IMR-90 (cell line): ENCODE measurements at regions not wholly inside any gene's neighbourhood (a gene's known extent, or its start where the extent isn't known, plus 50 kb on each side); places are given as distances from the start of the nearest gene placed in this dataset.

Experiments
- ATAC-seq: fragments of 200-7000 bp; cut with Tn5 transposase; 2 replicates; pipeline ENCODE4 v1.9.1; 2020; ENCODE audit warnings: low read depth, mild to moderate bottlenecking, moderate library complexity
- BruUV-seq: library from RNA; stranded (reverse); fragments of 400-500 nt; replicated peaks from 2 replicates; lab custom pipeline; 2021; lab: Mats Ljungman, UMichigan
- CTCF ChIA-PET: fragments of 300-600 bp; formaldehyde crosslinking; extraction: SDS; loops from one replicate; lab custom pipeline; 2021; ENCODE audit warnings: antibody characterized with exemption; lab: Yijun Ruan, JAX
- POLR2A ChIA-PET: fragments of 300-600 bp; sonication (Branson Sonifier 250); formaldehyde crosslinking; loops from one replicate; lab custom pipeline; 2022; ENCODE audit warnings: antibody characterized with exemption; ENCODE audit not compliant: unreplicated experiment; lab: Charles Lee
- DNase-seq: peaks from one replicate; pipeline ENCODE4 v3.0.0; 2013
- H2AFZ ChIP-seq: replicated peaks from 2 replicates; pipeline ENCODE3; 2013; ENCODE audit warnings: low read length, mild to moderate bottlenecking; ENCODE audit not compliant: poor library complexity
- H2AK5ac ChIP-seq: 2 replicates; pipeline ENCODE4 v1.6.1; 2013; ENCODE audit warnings: low read depth, low read length, inconsistent platforms
- H2AK9ac ChIP-seq: replicated peaks from 2 replicates; pipeline ENCODE3; 2013; ENCODE audit warnings: mild to moderate bottlenecking, low read depth, low read length, moderate library complexity; ENCODE audit not compliant: poor library complexity
- H2BK120ac ChIP-seq: 2 replicates; pipeline ENCODE4 v1.6.1; 2013; ENCODE audit warnings: low read depth, low read length, inconsistent platforms
- H2BK15ac ChIP-seq: 3 replicates; pipeline ENCODE4 v1.6.1; 2013; ENCODE audit warnings: low read depth, low read length, inconsistent platforms
- H2BK20ac ChIP-seq: 2 replicates; pipeline ENCODE4 v1.6.1; 2013; ENCODE audit warnings: low read depth, mild to moderate bottlenecking, inconsistent platforms, low read length, moderate library complexity
- H2BK5ac ChIP-seq: 2 replicates; pipeline ENCODE4 v1.6.1; 2013; ENCODE audit warnings: mild to moderate bottlenecking, low read depth, low read length, inconsistent platforms; ENCODE audit not compliant: poor library complexity, severe bottlenecking
- H3K14ac ChIP-seq: replicated peaks from 2 replicates; pipeline ENCODE4 v1.6.1; 2013; ENCODE audit warnings: low read depth, low read length, inconsistent platforms
- H3K18ac ChIP-seq: 2 replicates; pipeline ENCODE4 v1.6.1; 2013; ENCODE audit warnings: low read depth, low read length, control low read depth
- H3K23ac ChIP-seq: 2 replicates; pipeline ENCODE4 v1.6.1; 2013; ENCODE audit warnings: low read depth, low read length, inconsistent platforms
- H3K27ac ChIP-seq: 2 replicates; pipeline ENCODE4 v1.5.1; 2013; ENCODE audit warnings: mild to moderate bottlenecking, control low read depth, low read length; ENCODE audit not compliant: insufficient read depth
- H3K27me3 ChIP-seq: 2 replicates; pipeline ENCODE4 v1.6.1; 2013; ENCODE audit warnings: low read length; ENCODE audit not compliant: control insufficient read depth, insufficient read depth
- H3K36me3 ChIP-seq: 2 replicates; pipeline ENCODE4 v1.6.1; 2013; ENCODE audit warnings: low read length, mixed read lengths; ENCODE audit not compliant: control insufficient read depth, insufficient read depth
- H3K4ac ChIP-seq: 2 replicates; pipeline ENCODE4 v1.6.1; 2013; ENCODE audit warnings: low read depth, low read length, inconsistent platforms
- H3K4me1 ChIP-seq: 2 replicates; pipeline ENCODE4 v1.6.1; 2013; ENCODE audit warnings: low read length, mixed read lengths; ENCODE audit not compliant: control insufficient read depth, insufficient read depth
- H3K4me2 ChIP-seq: 2 replicates; pipeline ENCODE4 v1.6.1; 2013; ENCODE audit warnings: low read depth, mild to moderate bottlenecking, control low read depth, low read length, moderate library complexity
- H3K4me3 ChIP-seq: 2 replicates; pipeline ENCODE4 v1.5.1; 2013; ENCODE audit warnings: low read depth, mild to moderate bottlenecking, control low read depth, low read length, moderate library complexity; ENCODE audit not compliant: insufficient read depth
- H3K56ac ChIP-seq: 2 replicates; pipeline ENCODE4 v1.6.1; 2013; ENCODE audit warnings: low read length, inconsistent platforms; ENCODE audit not compliant: insufficient read depth; ENCODE audit errors: extremely low read depth
- H3K79me1 ChIP-seq, 2 experiments: 2 replicates each; pipeline ENCODE4 v1.6.1; 2013; ENCODE audit warnings: low read length in 2 of 2, inconsistent platforms in 1 of 2, low read depth in 1 of 2
- H3K9ac ChIP-seq: 2 replicates; pipeline ENCODE4 v1.6.1; 2013; ENCODE audit warnings: low read depth, low read length, control low read depth
- H3K9me1 ChIP-seq: 2 replicates; pipeline ENCODE4 v1.6.1; 2013; ENCODE audit warnings: low read length, inconsistent platforms; ENCODE audit not compliant: insufficient read depth
- H3K9me3 ChIP-seq: 2 replicates; pipeline ENCODE4 v1.6.1; 2013; ENCODE audit warnings: low read length; ENCODE audit not compliant: control insufficient read depth, insufficient read depth
- H4K20me1 ChIP-seq: 2 replicates; pipeline ENCODE4 v1.6.1; 2013; ENCODE audit warnings: low read length, inconsistent platforms; ENCODE audit not compliant: insufficient read depth
- H4K5ac ChIP-seq: 2 replicates; pipeline ENCODE4 v1.6.1; 2013; ENCODE audit warnings: mild to moderate bottlenecking, low read depth, low read length, control low read depth
- H4K8ac ChIP-seq, 2 experiments: 2 replicates each; pipeline ENCODE4 v1.6.1; 2013; ENCODE audit warnings: low read depth in 2 of 2, low read length in 2 of 2, control low read depth in 1 of 2, inconsistent platforms in 1 of 2
- H4K91ac ChIP-seq: 2 replicates; pipeline ENCODE4 v1.6.1; 2013; ENCODE audit warnings: low read depth, low read length, inconsistent platforms; ENCODE audit not compliant: insufficient read depth
- BHLHE40 ChIP-seq: fragments of 150-350 bp; IDR thresholded peaks from 2 replicates; pipeline ENCODE4 v1.6.1; 2016; ENCODE audit warnings: mild to moderate bottlenecking, low read depth, low read length
- CEBPB ChIP-seq: IDR thresholded peaks from 2 replicates; pipeline ENCODE4 v1.6.1; 2012; ENCODE audit warnings: low read depth, low read length, improper control_type of control experiment
- ELK1 ChIP-seq: fragments of 150-350 bp; IDR thresholded peaks from 2 replicates; pipeline ENCODE4 v1.6.1; 2016; ENCODE audit warnings: low read depth, mild to moderate bottlenecking, low read length, moderate library complexity, borderline replicate concordance
- MAZ ChIP-seq: IDR thresholded peaks from 2 replicates; pipeline ENCODE4 v1.6.1; 2012; ENCODE audit warnings: low read depth, mild to moderate bottlenecking, low read length, improper control_type of control experiment, moderate library complexity, borderline replicate concordance
- MXI1 ChIP-seq: IDR thresholded peaks from 2 replicates; pipeline ENCODE4 v1.6.1; 2012; ENCODE audit warnings: low read depth, mild to moderate bottlenecking, low read length, moderate library complexity, borderline replicate concordance
- RAD21 ChIP-seq: IDR thresholded peaks from 2 replicates; pipeline ENCODE4 v1.6.1; 2012; ENCODE audit warnings: low read length, improper control_type of control experiment
- RCOR1 ChIP-seq: IDR thresholded peaks from 2 replicates; pipeline ENCODE4 v1.6.1; 2012; ENCODE audit warnings: mild to moderate bottlenecking, low read length, improper control_type of control experiment; ENCODE audit not compliant: insufficient replicate concordance
- RFX5 ChIP-seq: IDR thresholded peaks from 2 replicates; pipeline ENCODE4 v1.8.0; 2012; ENCODE audit warnings: low read depth, mild to moderate bottlenecking, low read length, moderate library complexity
- USF2 ChIP-seq: fragments of 150-350 bp; IDR thresholded peaks from 2 replicates; pipeline ENCODE4 v1.6.1; 2017; ENCODE audit warnings: mild to moderate bottlenecking, antibody characterized with exemption, low read length, low read depth
- WGBS, 2 experiments: methylation state at CpG; one replicate each; pipeline versions ENCODE4 v1.1.5 to v1.1.7; 2013; ENCODE audit warnings: missing lambda C conversion rate in 2 of 2; ENCODE audit not compliant: insufficient read length in 1 of 2; ENCODE audit errors: extremely low coverage in 2 of 2; 5-methylcytosine and 5-hydroxymethylcytosine counted together
- dilution Hi-C: fragments of 300-500 bp; cut with HindIII; formaldehyde crosslinking; loops from one replicate; pipeline ENCODE4 v1.14.3; 2018; ENCODE audit warnings: low sequenced_read_pairs; ENCODE audit not compliant: unreplicated experiment
- in situ Hi-C: fragments of 300-500 bp; cut with MboI; formaldehyde crosslinking; loops from 3 replicates; pipeline ENCODE4 v1.14.3; 2019; ENCODE audit warnings: low sequenced_read_pairs, inconsistent platforms, mixed read lengths
- intact Hi-C: fragments of 100-400 bp; cut with micrococcal nuclease; formaldehyde crosslinking; loops from 2 replicates; pipeline ENCODE4 v1.10.0; 2022

GRCh38 chrX:113315927-113316326 is 475.3 kb upstream of the AMOT start:
- Histone ChIP-seq H3K56ac (no peak overlapping the region), H3K14ac (no peak overlapping the region), H3K36me3 (no peaks in the 10 kb centered on the region), H2AFZ (no peak overlapping the region), H3K27me3 (no peaks in the 10 kb centered on the region), H3K27ac (no peak overlapping the region), H4K5ac (no peak overlapping the region), H3K4me3 (no peak overlapping the region), H3K9me1 (no peaks in the 10 kb centered on the region), H3K9me3 (no peaks in the 10 kb centered on the region), H3K18ac (no peak overlapping the region), H2BK15ac (no peak overlapping the region), H2BK5ac (no peak overlapping the region), H3K4me1 (no peaks in the 10 kb centered on the region), H2AK9ac (no peak overlapping the region), H2AK5ac (no peak overlapping the region), H3K23ac (no peak overlapping the region), H3K4ac (no peak overlapping the region), H2BK120ac (no peak overlapping the region), H3K79me1 (no peaks in the 10 kb centered on the region), H3K9ac (no peak overlapping the region), H3K4me2 (no peak overlapping the region), H2BK20ac (no peak overlapping the region), H4K8ac (no peak overlapping the region), H4K20me1 (no peaks in the 10 kb centered on the region), H4K91ac (no peak overlapping the region)
- no CpG with 5 or more reads among the region's 2 CpGs for WGBS, 2 experiments
- ATAC-seq (no peak), DNase-seq (no peak)
- dilution Hi-C loops (no loop called here), intact Hi-C loops (no loop called here), in situ Hi-C loops (no loop called here)
- BruUV-seq: no TSS peak
- POLR2A ChIA-PET: no interaction called here
- CTCF ChIA-PET: no interaction called here
- TF ChIP-seq USF2 (no peak), MXI1 (no peak), MAZ (no peak), RFX5 (no peak), ELK1 (no peak), BHLHE40 (no peak), RAD21 (no peak), CEBPB (no peak), RCOR1 (no peak)
